Breast epithelium (tissue), 3 donors: ENCODE measurements at regions not wholly inside any gene's neighbourhood (a gene's known extent, or its start where the extent isn't known, plus 50 kb on each side); places are given as distances from the start of the nearest gene placed in this dataset.

Experiments
- POLR2A ChIP-seq: fragments of 450-650 bp; IDR thresholded peaks from one replicate; pipeline ENCODE4 v1.6.1; 2016; ENCODE audit warnings: antibody characterized with exemption, mild to moderate bottlenecking, moderate library complexity
- POLR2AphosphoS5 ChIP-seq, 3 donors: sonication (generic); formaldehyde crosslinking; IDR thresholded peaks; one replicate each; pipeline ENCODE4 v1.6.1; 2017; ENCODE audit warnings: antibody characterized with exemption in 3 of 3
- TF ChIP-seq, protein P1 (sequence below), 3 donors: fragments of 450-650 bp; IDR thresholded peaks; one replicate each; pipeline ENCODE4 v1.5.1; 2016 to 2017; ENCODE audit warnings: antibody characterized with exemption in 3 of 3, mild to moderate bottlenecking in 3 of 3, moderate library complexity in 3 of 3

DNA sequence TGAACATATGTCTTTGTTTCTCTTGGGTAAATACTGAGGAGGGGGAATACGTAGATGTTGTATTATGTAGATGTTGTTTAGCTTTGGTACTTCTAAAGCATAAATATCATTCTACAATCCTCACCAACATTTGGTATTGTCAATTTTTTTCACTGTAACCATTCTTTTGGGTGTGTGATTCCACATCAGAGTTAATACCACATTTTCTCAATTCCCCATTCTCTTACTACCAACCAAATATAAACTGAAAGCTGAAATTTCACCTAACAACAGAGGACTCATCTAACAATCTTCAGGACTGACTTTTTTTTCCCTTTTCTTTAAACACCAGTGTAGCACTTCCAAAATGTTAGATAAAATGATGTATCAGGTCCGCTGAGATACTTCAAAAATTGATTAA, 120.7 kb upstream of the RIOK3 start:
- TF ChIP-seq, protein P1, sequence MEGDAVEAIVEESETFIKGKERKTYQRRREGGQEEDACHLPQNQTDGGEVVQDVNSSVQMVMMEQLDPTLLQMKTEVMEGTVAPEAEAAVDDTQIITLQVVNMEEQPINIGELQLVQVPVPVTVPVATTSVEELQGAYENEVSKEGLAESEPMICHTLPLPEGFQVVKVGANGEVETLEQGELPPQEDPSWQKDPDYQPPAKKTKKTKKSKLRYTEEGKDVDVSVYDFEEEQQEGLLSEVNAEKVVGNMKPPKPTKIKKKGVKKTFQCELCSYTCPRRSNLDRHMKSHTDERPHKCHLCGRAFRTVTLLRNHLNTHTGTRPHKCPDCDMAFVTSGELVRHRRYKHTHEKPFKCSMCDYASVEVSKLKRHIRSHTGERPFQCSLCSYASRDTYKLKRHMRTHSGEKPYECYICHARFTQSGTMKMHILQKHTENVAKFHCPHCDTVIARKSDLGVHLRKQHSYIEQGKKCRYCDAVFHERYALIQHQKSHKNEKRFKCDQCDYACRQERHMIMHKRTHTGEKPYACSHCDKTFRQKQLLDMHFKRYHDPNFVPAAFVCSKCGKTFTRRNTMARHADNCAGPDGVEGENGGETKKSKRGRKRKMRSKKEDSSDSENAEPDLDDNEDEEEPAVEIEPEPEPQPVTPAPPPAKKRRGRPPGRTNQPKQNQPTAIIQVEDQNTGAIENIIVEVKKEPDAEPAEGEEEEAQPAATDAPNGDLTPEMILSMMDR (IDR thresholded peaks at IDR 0.05) = no peak
- TF ChIP-seq POLR2AphosphoS5 (IDR thresholded peaks at IDR 0.05) = no peak
- TF ChIP-seq POLR2A = no peak
